ENCODE measurements at regions not wholly inside any gene's neighbourhood (a gene's known extent, or its start where the extent isn't known, plus 50 kb on each side); places are given as distances from the start of the nearest gene placed in this dataset.
A peak's percentile ranks its signal among the peaks of the same experiment; 100 is the strongest.

GRCh38 chr5:66306105-66306843 is 162.2 kb downstream of the SREK1 start:
- DNase-seq (ENCODE audit: extremely low read depth, low read depth): peak; percentile 30
- TF ChIP-seq CTCF (IDR thresholded peaks at IDR 0.05; ENCODE audit: low read depth, low read length): peak; percentile 97

DNA sequence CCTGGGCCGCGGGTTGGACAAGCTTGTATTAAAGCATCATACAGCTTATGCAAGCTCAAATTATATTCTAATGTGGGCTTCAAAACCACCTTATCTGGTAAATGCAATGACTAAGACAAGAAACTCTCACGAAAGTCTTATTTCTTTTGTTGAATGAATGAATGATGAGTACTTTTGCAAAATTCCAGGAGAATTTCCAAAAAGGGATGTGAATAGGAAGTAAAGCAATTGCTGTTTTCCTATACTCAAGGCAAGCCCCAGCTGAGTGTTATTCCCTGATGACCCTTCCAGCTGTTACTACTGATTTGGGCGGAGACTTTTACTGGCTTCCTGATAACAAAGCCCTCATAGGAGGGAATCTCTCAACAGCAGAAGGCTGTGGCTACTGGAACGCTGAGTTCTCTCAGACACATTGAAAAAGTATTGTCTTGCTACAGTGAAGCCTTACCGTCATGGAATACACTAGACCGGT is 162.8 kb downstream of the SREK1 start:
- no peak for TF ChIP-seq CTCF (IDR thresholded peaks at IDR 0.05; ENCODE audit: low read depth, low read length)
- DNase-seq (ENCODE audit: extremely low read depth, low read depth): no peak

- peak; percentile 4 for DNase-seq (ENCODE audit: extremely low read depth, low read depth)
- TF ChIP-seq CTCF (IDR thresholded peaks at IDR 0.05; ENCODE audit: low read depth, low read length): peak; percentile 86
Observed at GRCh38 chr5:66307647-66308241, 163.6 kb downstream of the SREK1 start.

- DNase-seq (ENCODE audit: extremely low read depth, low read depth): no peak
- no peak for TF ChIP-seq CTCF (IDR thresholded peaks at IDR 0.05; ENCODE audit: low read depth, low read length)
Observed at GRCh38 chr5:66312266-66312665, 168.2 kb downstream of the SREK1 start.

GRCh38 chr5:66315784-66316183 is 171.7 kb downstream of the SREK1 start:
- TF ChIP-seq CTCF (IDR thresholded peaks at IDR 0.05; ENCODE audit: low read depth, low read length): no peak
- no peak for DNase-seq (ENCODE audit: extremely low read depth, low read depth)

GRCh38 chr5:66322786-66323528 is 178.9 kb downstream of the SREK1 start:
- no peak for TF ChIP-seq CTCF (IDR thresholded peaks at IDR 0.05; ENCODE audit: low read depth, low read length)
- DNase-seq (ENCODE audit: extremely low read depth, low read depth): no peak

DNA sequence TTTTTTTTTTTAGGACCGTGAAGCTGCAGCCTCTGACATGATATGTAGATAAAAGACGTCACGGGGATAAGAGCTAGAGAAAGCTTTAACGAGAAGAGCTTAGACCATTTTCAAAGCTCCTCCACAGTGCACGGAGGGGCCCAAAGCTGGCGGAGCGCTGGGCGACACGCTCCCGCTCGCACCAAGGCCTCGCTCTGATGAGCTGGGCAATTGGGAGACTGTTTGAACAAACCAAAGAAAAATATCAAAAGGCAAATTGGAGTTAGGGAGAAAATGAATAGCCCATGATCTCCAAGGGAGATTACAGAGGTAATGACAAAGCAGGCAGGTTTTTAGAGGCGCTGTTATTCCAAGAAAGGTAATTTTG is 179.4 kb downstream of the SREK1 start:
- DNase-seq (ENCODE audit: extremely low read depth, low read depth): no peak
- no peak for TF ChIP-seq CTCF (IDR thresholded peaks at IDR 0.05; ENCODE audit: low read depth, low read length)

Data from AG09319 (cell line).